Activated naive CD8-positive, alpha-beta T cell treated with anti-CD3 and anti-CD28 coated beads for 36 hours (primary cell): ENCODE measurements at regions not wholly inside any gene's neighbourhood (a gene's known extent, or its start where the extent isn't known, plus 50 kb on each side); places are given as distances from the start of the nearest gene placed in this dataset.
A peak's percentile ranks its signal among the peaks of the same experiment; 100 is the strongest.
"Not testable (repeated sequence)": the region's sequence is repeated elsewhere in the genome, so short reads cannot be mapped to it uniquely, and the experiment has no call there.

Source experiments
- DNase-seq: peaks from one replicate; pipeline ENCODE4 v3.0.0; 2021
- H3K27ac Mint-ChIP-seq: one replicate; pipeline ENCODE4 v1.8.0; 2022; ENCODE audit warnings: mild to moderate bottlenecking, moderate library complexity, mixed read lengths
- H3K27me3 Mint-ChIP-seq: one replicate; pipeline ENCODE4 v1.8.0; 2022; ENCODE audit warnings: mild to moderate bottlenecking, mixed read lengths
- H3K36me3 Mint-ChIP-seq: one replicate; pipeline ENCODE4 v1.8.0; 2021; ENCODE audit warnings: mild to moderate bottlenecking, mixed read lengths
- H3K4me1 Mint-ChIP-seq: one replicate; pipeline ENCODE4 v1.8.0; 2021; ENCODE audit warnings: mixed read lengths
- H3K4me3 Mint-ChIP-seq: one replicate; pipeline ENCODE4 v1.8.0; 2022; ENCODE audit warnings: mild to moderate bottlenecking, moderate library complexity, mixed read lengths
- H3K9me3 Mint-ChIP-seq: one replicate; pipeline ENCODE4 v1.8.0; 2022; ENCODE audit warnings: mixed read lengths

DNA sequence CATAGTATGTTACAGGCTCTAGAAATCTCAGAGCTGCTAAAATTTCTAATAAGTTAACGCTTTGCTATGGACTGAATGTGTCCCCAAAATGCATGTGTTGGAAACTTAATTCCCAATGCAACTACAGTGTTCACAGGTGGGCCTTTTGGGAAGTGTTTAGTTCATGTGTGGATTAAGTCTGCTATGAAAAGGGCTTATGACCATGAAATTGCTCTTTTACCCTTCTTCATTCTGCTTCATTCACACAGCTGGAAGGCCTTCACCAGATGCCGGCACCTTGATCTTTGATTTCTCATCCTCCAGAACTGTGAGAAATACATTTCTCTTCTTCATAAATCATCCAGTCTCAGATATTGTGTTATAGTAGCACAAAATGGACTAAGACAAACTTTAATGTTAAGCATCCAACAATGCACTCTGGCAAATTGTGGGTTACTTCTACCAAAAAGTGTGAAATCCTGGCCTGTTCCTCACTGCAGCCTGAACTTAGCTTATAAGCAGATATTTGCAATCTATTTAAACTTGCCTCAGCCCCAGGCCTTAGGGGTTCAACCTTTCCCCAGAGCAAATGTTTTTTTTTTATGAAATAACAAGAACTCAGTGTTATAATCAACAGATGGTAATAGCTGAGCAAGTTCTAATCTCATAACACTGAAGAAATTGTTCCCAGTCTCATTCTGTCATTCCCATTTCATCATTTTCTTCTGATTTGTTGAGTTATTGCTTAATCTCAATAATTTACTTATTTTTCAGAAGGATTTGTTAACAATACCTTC, 523.6 kb downstream of the KIF20B start:
- Mint-ChIP-seq H3K36me3 (peaks cover 2% of the 10 kb centered on the region), H3K27me3 (peaks cover 14% of the 10 kb centered on the region), H3K4me3 (no peak overlapping the region), H3K4me1 (peaks cover 11% of the 10 kb centered on the region), H3K9me3 (peaks cover 10% of the 10 kb centered on the region), H3K27ac (no peak overlapping the region)
- no peak for DNase-seq

DNA sequence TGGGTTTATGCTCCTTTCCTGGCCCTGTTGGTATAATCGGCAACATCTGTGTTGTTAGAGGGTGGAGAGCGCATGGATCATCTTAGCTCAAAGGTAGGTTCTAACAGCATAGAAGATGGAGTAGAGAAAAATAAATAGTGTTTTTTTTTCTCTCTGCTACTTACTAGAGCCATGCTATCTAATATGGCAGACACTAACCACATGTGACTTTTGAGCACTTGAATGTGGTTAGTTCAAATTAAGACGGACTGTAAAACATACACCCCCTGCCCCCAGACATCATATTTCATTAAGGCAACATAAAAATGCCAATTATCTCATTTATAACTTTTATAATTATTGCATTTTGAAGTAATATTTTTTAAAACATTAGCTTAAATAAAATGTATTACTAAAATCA, 525.1 kb downstream of the KIF20B start:
- Mint-ChIP-seq H3K27me3 (peaks cover 28% of the 10 kb centered on the region), H3K4me1 (peaks cover 11% of the 10 kb centered on the region), H3K9me3 (peaks cover 15% of the 10 kb centered on the region), H3K36me3 (peaks cover 2% of the 10 kb centered on the region), H3K27ac (peak overlapping the region; percentile 48), H3K4me3 (no peak overlapping the region)
- DNase-seq = no peak

DNA sequence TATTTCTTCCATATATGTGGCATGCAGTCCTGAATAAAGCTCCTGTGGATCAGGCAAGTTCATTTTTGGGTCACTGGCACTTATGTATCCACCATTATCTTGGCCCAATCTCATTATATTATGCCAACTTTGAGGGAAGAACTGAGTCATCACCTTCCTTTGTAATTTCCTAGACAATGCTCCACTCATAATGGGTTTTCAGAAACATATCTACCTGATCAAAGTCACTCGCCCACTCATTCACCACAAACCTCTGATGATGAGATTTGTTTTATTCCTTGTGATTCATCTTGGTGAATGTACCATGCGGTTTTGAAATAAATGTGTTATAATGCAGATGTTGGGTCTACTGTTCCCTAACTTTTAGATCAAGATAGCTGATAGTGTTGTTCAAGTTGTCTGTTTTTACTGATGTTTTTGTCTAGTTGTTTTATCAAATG, 525.8 kb downstream of the KIF20B start:
- peak; percentile 47 for DNase-seq
- H3K36me3 Mint-ChIP-seq = peaks cover 2% of the 10 kb centered on the region

GRCh38 chr10:90227786-90228185, 526.4 kb downstream of the KIF20B start:
- no peak for DNase-seq
- H3K27ac Mint-ChIP-seq = no peak overlapping the region
- peaks cover 15% of the 10 kb centered on the region for H3K9me3 Mint-ChIP-seq
- no peak overlapping the region for H3K4me3 Mint-ChIP-seq
- H3K36me3 Mint-ChIP-seq = peaks cover 2% of the 10 kb centered on the region
- peaks cover 21% of the 10 kb centered on the region for H3K27me3 Mint-ChIP-seq
- peaks cover 11% of the 10 kb centered on the region for H3K4me1 Mint-ChIP-seq

More for the DNA sequence above, 525.8 kb downstream of the KIF20B start:
- Mint-ChIP-seq H3K9me3 (peaks cover 15% of the 10 kb centered on the region), H3K27me3 (peaks cover 25% of the 10 kb centered on the region), H3K4me3 (no peak overlapping the region), H3K4me1 (peaks cover 11% of the 10 kb centered on the region), H3K27ac (no peak overlapping the region)

DNA sequence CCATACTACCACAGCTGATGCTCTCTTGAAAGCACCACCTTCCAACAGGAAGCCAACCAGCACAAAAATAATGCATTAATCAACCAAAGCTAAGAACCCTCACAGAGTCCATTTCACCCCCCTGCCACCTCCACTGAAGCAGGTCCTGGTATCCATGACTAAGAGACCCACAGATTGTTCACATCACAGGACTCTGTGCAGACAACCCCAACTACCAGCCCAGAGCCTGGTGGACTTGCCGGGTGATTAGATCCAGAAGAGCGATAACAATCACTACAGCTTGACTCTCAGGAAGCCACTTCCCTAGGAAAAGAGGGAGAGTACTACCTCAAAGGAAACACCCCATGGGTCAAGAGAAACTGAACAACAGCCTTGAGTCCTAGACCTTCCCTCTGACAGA, 528.1 kb downstream of the KIF20B start:
- H3K4me3 Mint-ChIP-seq = no peak overlapping the region
- DNase-seq = no peak
- peaks cover 2% of the 10 kb centered on the region for H3K36me3 Mint-ChIP-seq
- no peak overlapping the region for H3K27ac Mint-ChIP-seq
- peaks cover 11% of the 10 kb centered on the region for H3K4me1 Mint-ChIP-seq
- H3K9me3 Mint-ChIP-seq = peaks cover 16% of the 10 kb centered on the region
- peaks cover 21% of the 10 kb centered on the region for H3K27me3 Mint-ChIP-seq

GRCh38 chr10:90233805-90234204, 532.4 kb downstream of the KIF20B start:
- Mint-ChIP-seq H3K9me3 (peaks cover 11% of the 10 kb centered on the region), H3K27me3 (peaks cover 30% of the 10 kb centered on the region)
- H3K27ac Mint-ChIP-seq, H3K4me1 Mint-ChIP-seq, H3K36me3 Mint-ChIP-seq, H3K4me3 Mint-ChIP-seq, DNase-seq: not testable (repeated sequence)

DNA sequence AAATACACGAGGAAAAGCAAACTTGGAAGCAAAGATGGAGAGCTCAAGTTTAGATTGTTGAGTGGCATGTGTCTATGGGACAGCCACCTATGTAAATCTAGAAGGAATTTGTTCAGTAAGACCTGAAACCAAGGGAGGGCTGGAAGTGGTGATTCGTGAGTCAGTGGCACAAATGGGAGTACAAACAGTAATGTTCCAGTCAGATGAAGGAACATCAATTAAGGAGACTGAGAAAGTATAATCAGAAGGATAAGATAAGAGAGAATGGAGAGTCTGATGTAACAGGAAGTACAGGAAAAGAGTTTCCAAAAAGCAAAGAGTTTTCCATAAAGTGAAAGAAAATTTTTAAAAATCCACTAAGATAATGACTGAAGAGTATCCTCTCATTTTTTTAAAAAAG, 544.2 kb downstream of the KIF20B start:
- H3K27ac Mint-ChIP-seq = no peak overlapping the region
- DNase-seq = no peak
- no peak overlapping the region for H3K4me3 Mint-ChIP-seq
- H3K36me3 Mint-ChIP-seq = peaks cover 2% of the 10 kb centered on the region
- H3K4me1 Mint-ChIP-seq = no peaks in the 10 kb centered on the region
- no peaks in the 10 kb centered on the region for H3K27me3 Mint-ChIP-seq
- no peaks in the 10 kb centered on the region for H3K9me3 Mint-ChIP-seq

DNA sequence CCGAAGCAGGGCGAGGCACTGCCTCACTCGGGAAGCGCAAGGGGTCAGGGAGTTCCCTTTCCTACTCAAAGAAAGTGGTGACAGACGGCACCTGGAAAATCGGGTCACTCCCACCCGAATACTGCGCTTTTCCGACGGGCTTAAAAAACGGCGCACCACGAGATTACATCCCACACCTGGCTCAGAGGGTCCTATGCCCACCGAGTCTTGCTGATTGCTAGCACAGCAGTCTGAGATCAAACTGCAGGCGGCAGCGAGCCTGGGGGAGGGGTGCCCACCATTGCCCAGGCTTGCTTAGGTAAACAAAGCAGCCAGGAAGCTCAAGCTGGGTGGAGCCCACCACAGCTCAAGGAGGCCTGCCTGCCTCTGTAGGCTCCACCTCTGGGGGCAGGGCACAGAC, 549.4 kb downstream of the KIF20B start:
- not testable (repeated sequence) for H3K4me1 Mint-ChIP-seq, H3K36me3 Mint-ChIP-seq, H3K27me3 Mint-ChIP-seq, DNase-seq, H3K9me3 Mint-ChIP-seq, H3K4me3 Mint-ChIP-seq, H3K27ac Mint-ChIP-seq

GRCh38 chr10:90269699-90270098, 568.3 kb downstream of the KIF20B start:
- Mint-ChIP-seq H3K36me3 (no peaks in the 10 kb centered on the region), H3K4me1 (no peaks in the 10 kb centered on the region), H3K4me3 (no peak overlapping the region), H3K9me3 (peaks cover 5% of the 10 kb centered on the region), H3K27me3 (no peaks in the 10 kb centered on the region), H3K27ac (no peak overlapping the region)
- no peak for DNase-seq

- H3K4me1 Mint-ChIP-seq = no peaks in the 10 kb centered on the region
- H3K4me3 Mint-ChIP-seq = no peak overlapping the region
- H3K27ac Mint-ChIP-seq = no peak overlapping the region
- DNase-seq = no peak
- peaks cover 1% of the 10 kb centered on the region for H3K9me3 Mint-ChIP-seq
- H3K27me3 Mint-ChIP-seq = peaks cover 4% of the 10 kb centered on the region
- no peaks in the 10 kb centered on the region for H3K36me3 Mint-ChIP-seq
These were observed 573.5 kb downstream of the KIF20B start for GRCh38 chr10:90274721-90275468.

- no peaks in the 10 kb centered on the region for H3K36me3 Mint-ChIP-seq
- H3K4me1 Mint-ChIP-seq = no peaks in the 10 kb centered on the region
- no peak for DNase-seq
- H3K27ac Mint-ChIP-seq = no peak overlapping the region
- H3K4me3 Mint-ChIP-seq = no peak overlapping the region
- no peaks in the 10 kb centered on the region for H3K9me3 Mint-ChIP-seq
- peaks cover 4% of the 10 kb centered on the region for H3K27me3 Mint-ChIP-seq
These were observed 575.6 kb downstream of the KIF20B start for GRCh38 chr10:90276894-90277475.

GRCh38 chr10:90286406-90286805, 571.4 kb downstream of the HTR7 start:
- no peak overlapping the region for H3K4me3 Mint-ChIP-seq
- no peaks in the 10 kb centered on the region for H3K27me3 Mint-ChIP-seq
- no peaks in the 10 kb centered on the region for H3K36me3 Mint-ChIP-seq
- no peaks in the 10 kb centered on the region for H3K9me3 Mint-ChIP-seq
- no peak for DNase-seq
- H3K4me1 Mint-ChIP-seq = no peaks in the 10 kb centered on the region
- no peak overlapping the region for H3K27ac Mint-ChIP-seq

- H3K4me3 Mint-ChIP-seq = no peak overlapping the region
- H3K27ac Mint-ChIP-seq = no peak overlapping the region
- H3K36me3 Mint-ChIP-seq = no peaks in the 10 kb centered on the region
- no peak for DNase-seq
- no peaks in the 10 kb centered on the region for H3K4me1 Mint-ChIP-seq
- H3K9me3 Mint-ChIP-seq = no peaks in the 10 kb centered on the region
- no peaks in the 10 kb centered on the region for H3K27me3 Mint-ChIP-seq
These were observed 570.9 kb downstream of the HTR7 start for GRCh38 chr10:90286941-90287340.

DNA sequence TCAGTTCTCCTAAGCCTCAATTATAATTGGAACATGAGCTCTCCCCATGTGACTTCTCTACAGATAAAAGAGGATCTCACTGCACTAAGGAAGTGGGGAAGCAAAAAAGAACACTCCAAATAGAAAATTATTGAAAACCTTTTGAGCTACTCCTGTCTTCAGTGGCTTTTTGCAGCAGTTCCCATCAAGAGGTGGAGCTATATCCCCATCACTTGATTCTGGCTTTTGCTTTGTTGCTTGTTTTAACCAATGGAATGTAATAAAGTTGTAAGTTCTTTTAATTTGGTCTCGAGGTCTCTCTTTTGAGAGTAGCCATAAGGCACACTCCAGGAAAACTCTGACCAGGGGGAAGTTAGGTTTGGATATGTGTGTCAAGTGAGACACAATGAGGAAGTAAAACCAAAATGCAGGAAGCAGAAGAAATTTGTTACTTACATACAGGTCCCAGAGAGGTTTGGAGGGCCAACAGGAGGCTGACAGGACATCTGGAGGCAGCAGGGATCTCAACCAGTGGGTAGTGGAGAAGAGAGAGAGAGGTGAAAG, 569.4 kb downstream of the HTR7 start:
- no peaks in the 10 kb centered on the region for H3K27me3 Mint-ChIP-seq
- H3K4me3 Mint-ChIP-seq = no peak overlapping the region
- H3K36me3 Mint-ChIP-seq = no peaks in the 10 kb centered on the region
- H3K9me3 Mint-ChIP-seq = no peaks in the 10 kb centered on the region
- no peak for DNase-seq
- no peaks in the 10 kb centered on the region for H3K4me1 Mint-ChIP-seq
- H3K27ac Mint-ChIP-seq = no peak overlapping the region

GRCh38 chr10:90289037-90289436, 568.8 kb downstream of the HTR7 start:
- DNase-seq = no peak
- no peaks in the 10 kb centered on the region for H3K9me3 Mint-ChIP-seq
- no peaks in the 10 kb centered on the region for H3K4me1 Mint-ChIP-seq
- no peak overlapping the region for H3K4me3 Mint-ChIP-seq
- no peak overlapping the region for H3K27ac Mint-ChIP-seq
- no peaks in the 10 kb centered on the region for H3K27me3 Mint-ChIP-seq
- H3K36me3 Mint-ChIP-seq = no peaks in the 10 kb centered on the region
